ENCODE measurements at regions not wholly inside any gene's neighbourhood (a gene's known extent, or its start where the extent isn't known, plus 50 kb on each side); places are given as distances from the start of the nearest gene placed in this dataset.
"Not testable (repeated sequence)": the region's sequence is repeated elsewhere in the genome, so short reads cannot be mapped to it uniquely, and the experiment has no call there.

DNA sequence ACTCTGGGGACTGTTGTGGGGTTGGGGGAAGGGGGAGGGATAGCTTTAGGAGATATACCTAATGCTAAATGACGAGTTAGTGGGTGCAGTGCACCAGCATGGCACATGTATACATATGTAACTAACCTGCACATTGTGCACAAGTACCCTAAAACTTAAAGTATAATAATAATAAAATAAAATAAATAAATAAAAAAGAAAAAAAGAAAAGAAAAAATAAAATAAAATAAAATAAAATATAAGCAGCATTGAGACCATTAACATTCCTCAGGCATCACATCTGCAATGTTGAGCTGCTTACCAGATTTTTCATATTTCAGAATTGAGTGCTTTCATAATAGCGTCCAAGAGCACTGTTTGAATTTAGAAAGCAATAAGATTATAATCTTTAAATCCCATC is 263.2 kb upstream of the GJE1 start:
- H3K27ac Mint-ChIP-seq; H3K4me1 Mint-ChIP-seq; DNase-seq (ENCODE audit: low spot score in 2 of 2); H3K4me3 Mint-ChIP-seq; H3K9me3 Mint-ChIP-seq; ATAC-seq; H3K36me3 Mint-ChIP-seq: not testable (repeated sequence)

DNA sequence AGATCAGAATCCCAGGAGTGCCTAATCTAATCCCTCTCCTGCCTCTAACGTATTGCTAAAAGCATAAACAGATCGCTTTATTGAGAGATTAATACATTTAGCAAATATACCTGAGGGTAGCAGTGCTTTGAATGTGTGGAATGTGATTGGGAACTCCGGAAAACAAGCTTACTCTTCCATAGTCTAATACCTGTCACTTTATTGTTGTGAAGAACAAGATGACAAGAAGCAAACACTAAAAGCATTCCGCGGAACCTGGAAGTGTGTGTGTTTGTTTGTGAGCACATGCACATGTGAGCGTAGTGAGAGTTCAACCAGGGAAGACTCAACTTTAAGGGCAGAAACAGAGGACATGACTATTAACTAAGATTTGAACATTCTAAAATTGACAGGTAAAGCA is 265.0 kb upstream of the GJE1 start:
- Mint-ChIP-seq H3K4me1 (no peaks in the 10 kb centered on the region), H3K9me3 (peaks cover 3% of the 10 kb centered on the region), H3K4me3 (no peak overlapping the region), H3K27ac (no peak overlapping the region), H3K36me3 (no peaks in the 10 kb centered on the region)
- no peak for ATAC-seq
- no peak for DNase-seq (ENCODE audit: low spot score in 2 of 2)

DNA sequence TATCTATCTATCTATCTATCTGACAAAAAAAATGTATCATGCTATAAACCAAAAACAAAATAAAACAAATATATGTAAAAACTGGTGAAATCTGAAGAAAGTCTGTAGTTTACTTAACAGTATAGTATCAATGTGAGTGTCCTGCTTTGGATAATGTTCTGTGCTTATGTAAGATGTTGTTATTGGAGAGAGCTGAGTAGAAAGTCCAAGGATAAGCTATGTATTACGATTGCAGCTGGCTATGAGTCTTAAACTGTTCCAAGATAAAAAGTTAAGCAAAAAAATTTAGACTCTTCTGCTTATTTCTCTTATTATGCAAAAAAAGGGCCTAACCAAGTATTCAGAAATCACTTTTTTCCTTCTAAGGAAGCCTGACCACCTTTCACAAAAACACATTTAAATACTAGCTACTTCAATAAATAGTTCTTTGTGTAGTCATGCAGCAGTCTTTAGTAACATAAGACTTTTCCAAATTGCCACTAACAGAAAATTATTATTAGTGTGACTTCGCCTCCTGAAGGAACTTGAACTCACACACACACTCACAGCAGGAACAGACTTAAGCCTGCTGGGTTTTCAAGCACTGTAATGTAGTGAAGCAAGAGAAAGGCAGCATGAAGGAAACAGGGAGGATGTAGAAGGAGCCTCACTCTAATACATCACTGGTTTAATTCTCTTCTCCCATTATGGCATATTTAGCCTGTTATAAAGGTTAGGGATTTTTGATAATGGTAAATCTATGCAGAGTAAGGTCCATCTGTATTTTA is 265.8 kb upstream of the GJE1 start:
- H3K4me3 Mint-ChIP-seq, result no peak overlapping the region
- DNase-seq (ENCODE audit: low spot score in 2 of 2) (no peak), ATAC-seq (no peak)
- no peaks in the 10 kb centered on the region for H3K4me1 Mint-ChIP-seq
- H3K9me3 Mint-ChIP-seq, result peaks cover 3% of the 10 kb centered on the region
- no peak overlapping the region for H3K27ac Mint-ChIP-seq
- no peaks in the 10 kb centered on the region for H3K36me3 Mint-ChIP-seq

DNA sequence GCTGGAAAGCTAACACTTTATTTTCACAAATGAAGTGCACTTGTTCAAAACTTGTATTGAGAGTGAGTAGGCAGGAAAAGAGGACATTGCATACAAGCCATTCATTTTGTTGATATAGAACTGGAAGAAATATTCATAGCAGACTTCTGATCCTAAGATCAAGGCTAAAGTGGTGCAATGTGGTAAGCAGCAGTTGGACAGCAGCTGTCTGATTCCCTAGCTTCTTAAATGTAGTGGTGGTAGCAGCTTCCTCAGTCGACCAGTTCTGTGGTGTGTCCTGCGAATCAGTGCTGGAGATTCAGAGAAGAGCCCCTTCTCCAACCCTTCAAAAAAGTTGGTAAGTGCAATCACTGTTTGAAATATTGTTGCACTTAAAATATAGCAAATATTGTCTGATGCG is 281.7 kb upstream of the GJE1 start:
- DNase-seq (ENCODE audit: low spot score in 2 of 2) (no peak), ATAC-seq (no peak)
- Mint-ChIP-seq H3K27ac (no peak overlapping the region), H3K4me1 (peaks cover 30% of the 10 kb centered on the region), H3K4me3 (no peak overlapping the region), H3K36me3 (no peaks in the 10 kb centered on the region), H3K9me3 (no peaks in the 10 kb centered on the region)

DNA sequence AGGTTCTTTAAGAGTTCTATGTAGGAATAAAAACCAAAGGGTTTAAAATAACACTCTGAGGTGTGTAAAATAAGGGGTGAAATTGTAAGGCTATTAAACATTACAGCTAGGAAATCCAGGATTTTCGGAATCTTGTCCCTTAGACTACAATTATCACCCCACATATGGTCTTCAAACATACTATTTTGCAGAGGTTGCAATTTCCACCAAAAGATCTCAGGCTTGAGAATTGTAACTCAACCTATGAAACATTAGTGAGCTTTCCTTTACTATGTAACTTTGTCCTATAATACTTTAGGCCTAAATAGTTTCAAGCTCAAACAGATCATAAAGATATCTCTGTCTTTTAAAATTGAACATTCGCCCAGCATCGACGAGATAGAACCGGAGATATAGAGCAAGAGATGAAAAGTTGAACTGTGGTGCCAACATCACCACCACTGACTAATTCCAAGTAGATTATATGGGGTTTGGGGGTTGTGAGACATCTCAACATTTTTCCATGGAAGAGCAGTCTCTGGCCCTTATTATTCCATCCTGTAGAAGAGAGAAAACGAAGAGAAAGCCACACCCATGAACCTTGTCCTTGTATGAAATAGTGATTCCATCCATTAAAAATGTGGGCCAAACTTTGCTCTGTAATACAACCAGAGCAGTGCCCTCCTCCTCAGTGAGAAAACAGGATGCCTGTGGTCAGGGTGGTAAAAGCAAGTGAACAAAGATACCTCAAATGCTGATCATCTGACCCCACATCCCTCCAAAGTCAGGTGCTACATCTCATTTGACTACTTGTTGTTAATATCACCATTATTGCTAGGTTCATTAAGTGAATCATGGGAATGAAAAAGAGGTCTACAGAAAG is 284.5 kb upstream of the GJE1 start:
- DNase-seq (ENCODE audit: low spot score in 2 of 2) (peak in 1 of 2 donors; percentile 4), ATAC-seq (peak; percentile 99)
- H3K4me3 Mint-ChIP-seq, result peak overlapping the region; percentile 34
- H3K9me3 Mint-ChIP-seq, result peaks cover 4% of the 10 kb centered on the region
- no peaks in the 10 kb centered on the region for H3K36me3 Mint-ChIP-seq
- peak overlapping the region; percentile 65 for H3K27ac Mint-ChIP-seq
- H3K4me1 Mint-ChIP-seq, result peaks cover 32% of the 10 kb centered on the region

DNA sequence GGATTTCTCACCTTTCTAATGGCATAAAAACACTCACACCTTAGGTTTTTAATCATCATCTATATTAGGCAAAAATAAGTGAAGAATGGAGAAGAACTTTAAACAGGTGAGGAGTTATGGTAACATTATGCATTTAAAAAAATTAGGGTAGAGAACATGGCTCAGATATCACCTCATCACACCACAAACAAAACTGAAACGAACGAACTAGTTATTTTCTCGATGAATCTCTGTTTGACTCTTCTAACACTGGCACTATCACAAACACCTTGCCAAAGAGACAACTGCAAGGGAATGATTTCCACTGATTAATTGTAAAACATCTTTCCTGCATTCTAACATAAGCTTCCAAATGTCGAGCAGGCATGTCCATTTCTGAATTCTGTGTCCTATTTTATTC is 286.1 kb upstream of the GJE1 start:
- DNase-seq (ENCODE audit: low spot score in 2 of 2) (no peak), ATAC-seq (no peak)
- H3K4me3 Mint-ChIP-seq, result no peak overlapping the region
- no peaks in the 10 kb centered on the region for H3K36me3 Mint-ChIP-seq
- H3K9me3 Mint-ChIP-seq, result peaks cover 4% of the 10 kb centered on the region
- H3K4me1 Mint-ChIP-seq, result peaks cover 32% of the 10 kb centered on the region
- H3K27ac Mint-ChIP-seq, result no peak overlapping the region

DNA sequence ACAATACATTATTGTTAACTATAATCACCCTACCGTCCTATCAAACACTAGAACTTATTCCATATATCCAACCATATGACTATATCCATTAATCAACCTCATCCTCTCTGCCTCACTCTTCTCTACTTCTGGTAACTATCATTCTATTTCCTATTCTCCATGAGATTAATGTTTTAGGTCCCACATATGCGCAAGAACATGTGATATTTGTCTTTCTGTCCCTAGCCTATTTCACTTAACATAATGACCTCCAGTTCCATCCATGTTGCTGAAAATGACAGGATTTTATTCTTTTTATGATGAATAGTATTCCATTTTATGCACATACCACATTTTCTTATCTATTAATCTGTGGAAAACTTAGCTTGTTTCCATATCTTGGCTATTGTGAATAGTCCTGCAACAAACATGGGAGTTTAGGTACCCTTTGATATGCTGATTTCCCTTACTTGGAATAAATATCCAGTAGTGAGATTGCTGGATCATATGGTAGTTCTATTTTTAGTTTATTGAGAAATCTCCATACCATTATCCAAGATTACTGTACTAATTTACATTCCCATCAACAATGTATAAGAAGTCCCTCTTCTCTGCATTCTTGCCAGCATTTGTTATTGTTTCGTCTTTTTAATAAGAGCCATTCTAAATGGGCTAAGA is 289.4 kb upstream of the GJE1 start:
- no peak for DNase-seq (ENCODE audit: low spot score in 2 of 2)
- peaks cover 22% of the 10 kb centered on the region for H3K4me1 Mint-ChIP-seq
- H3K27ac Mint-ChIP-seq, result no peak overlapping the region
- ATAC-seq, result no peak
- no peak overlapping the region for H3K4me3 Mint-ChIP-seq
- no peaks in the 10 kb centered on the region for H3K36me3 Mint-ChIP-seq
- H3K9me3 Mint-ChIP-seq, result peaks cover 4% of the 10 kb centered on the region

DNA sequence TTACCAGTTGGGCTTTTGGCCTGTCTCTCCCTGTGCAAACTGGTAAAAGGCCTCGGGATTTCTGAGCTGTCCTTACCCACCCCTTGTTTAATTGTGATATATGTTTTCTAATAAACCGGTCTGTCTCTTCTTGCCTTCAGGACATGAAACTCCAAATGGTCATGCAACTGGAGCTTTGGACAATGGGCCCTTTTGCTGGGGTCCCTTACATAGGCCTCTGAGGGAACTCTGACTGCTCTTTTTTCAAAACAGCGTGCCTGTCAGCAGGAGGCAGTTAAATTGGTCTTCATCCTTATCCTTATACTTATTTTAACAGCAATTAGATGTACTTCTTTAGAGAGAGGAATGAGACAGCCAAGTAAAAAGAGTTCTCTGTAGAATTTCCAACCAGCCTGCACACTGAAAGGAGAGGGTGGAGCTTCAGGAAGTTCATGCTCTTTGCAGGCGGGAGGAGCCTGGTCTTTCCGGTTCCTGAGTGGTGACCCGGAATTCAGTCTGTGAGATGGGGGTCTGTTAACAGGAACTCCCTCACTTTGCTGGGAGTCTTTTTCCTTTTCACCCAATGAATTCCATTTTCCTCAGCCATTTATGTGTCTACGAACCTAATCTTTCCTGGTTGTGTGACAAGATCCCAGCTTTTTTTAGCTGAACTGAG is 299.6 kb upstream of the GJE1 start:
- ATAC-seq (no peak), DNase-seq (ENCODE audit: low spot score in 2 of 2) (no peak)
- Mint-ChIP-seq H3K4me1 (peaks cover 5% of the 10 kb centered on the region), H3K27ac (no peak overlapping the region), H3K9me3 (peaks cover 3% of the 10 kb centered on the region), H3K4me3 (no peak overlapping the region), H3K36me3 (no peaks in the 10 kb centered on the region)

DNA sequence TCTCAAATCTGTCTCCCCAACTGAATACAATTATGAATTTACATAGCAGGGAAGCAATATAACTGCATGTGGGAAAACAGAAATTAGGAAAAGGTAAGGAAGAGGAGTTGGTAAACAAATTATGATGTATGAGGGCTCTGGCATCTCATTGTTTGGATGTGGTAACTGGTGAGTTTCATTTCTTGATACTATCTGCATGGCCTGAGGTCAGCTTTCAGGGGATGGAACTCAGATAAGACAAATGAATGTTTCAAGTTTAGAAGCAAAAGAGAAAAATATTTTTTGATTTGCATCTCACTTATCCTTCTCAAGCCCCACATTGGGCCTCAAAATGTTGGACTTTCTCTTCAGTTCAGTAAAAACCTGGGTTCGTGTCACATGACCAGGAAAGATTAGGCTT is 302.2 kb upstream of the GJE1 start:
- peaks cover 5% of the 10 kb centered on the region for H3K4me1 Mint-ChIP-seq
- no peak overlapping the region for H3K4me3 Mint-ChIP-seq
- ATAC-seq (no peak), DNase-seq (ENCODE audit: low spot score in 2 of 2) (no peak)
- peaks cover 3% of the 10 kb centered on the region for H3K9me3 Mint-ChIP-seq
- no peak overlapping the region for H3K27ac Mint-ChIP-seq
- H3K36me3 Mint-ChIP-seq, result no peaks in the 10 kb centered on the region

DNA sequence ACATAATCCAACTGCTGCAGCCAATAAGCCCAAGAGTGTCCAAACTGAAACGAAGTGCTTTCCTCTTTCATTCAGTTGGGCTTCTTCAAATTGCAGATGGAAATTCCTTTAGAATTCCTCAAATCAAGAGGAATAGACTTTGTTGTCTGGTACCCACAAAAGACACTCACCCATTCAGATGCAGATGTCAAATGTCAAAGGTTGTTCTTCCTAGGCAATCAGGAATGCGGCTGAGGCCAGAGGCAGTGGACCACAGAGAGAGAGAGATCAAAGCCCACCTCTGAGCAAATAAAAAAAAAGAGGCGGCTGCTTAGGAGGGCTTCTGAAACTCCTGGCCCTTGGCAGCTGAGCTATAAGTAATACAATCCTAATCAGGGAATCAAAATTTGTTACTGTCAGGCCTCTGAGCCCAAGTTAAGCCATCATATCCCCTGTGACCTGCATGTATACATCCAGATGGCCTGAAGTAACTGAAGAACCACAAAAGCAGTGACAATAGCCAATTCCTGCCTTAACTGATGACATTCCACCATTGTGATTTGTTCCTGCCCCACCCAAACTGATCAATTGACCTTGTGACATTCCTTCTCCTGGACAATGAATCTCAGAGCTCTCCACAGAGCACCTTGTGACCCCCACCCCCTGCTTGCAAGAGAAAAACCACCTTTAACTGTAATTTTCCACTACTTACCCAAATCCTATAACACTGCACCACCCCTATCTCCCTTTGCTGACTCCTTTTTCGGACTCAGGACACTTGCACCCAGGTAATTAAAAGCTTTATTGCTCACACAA is 303.0 kb upstream of the GJE1 start:
- no peak overlapping the region for H3K27ac Mint-ChIP-seq
- H3K9me3 Mint-ChIP-seq, result peaks cover 3% of the 10 kb centered on the region
- H3K4me1 Mint-ChIP-seq, result peaks cover 5% of the 10 kb centered on the region
- no peak for ATAC-seq
- H3K4me3 Mint-ChIP-seq, result no peak overlapping the region
- no peaks in the 10 kb centered on the region for H3K36me3 Mint-ChIP-seq
- no peak for DNase-seq (ENCODE audit: low spot score in 2 of 2)

DNA sequence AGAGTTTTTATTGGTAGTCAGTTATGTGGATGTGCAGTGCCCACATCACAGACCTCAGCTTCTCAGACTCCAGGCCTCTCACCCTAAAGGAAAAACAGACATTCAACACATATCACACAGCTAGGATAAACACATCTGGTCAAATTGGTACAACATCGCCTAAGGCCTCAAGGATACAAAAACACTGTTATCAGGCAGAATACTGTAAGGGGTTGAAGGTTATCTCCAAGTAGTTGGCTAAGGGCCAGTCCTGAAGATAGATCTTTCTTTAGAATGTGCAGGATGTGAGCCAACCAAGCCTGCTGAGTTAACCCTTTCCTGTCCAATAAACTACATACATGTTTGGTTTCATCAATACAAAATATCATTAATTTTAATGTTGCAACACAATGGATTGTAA is 308.4 kb upstream of the GJE1 start:
- Mint-ChIP-seq H3K4me3 (no peak overlapping the region), H3K4me1 (no peaks in the 10 kb centered on the region), H3K36me3 (no peaks in the 10 kb centered on the region), H3K27ac (no peak overlapping the region), H3K9me3 (no peaks in the 10 kb centered on the region)
- DNase-seq (ENCODE audit: low spot score in 2 of 2), result no peak
- no peak for ATAC-seq

DNA sequence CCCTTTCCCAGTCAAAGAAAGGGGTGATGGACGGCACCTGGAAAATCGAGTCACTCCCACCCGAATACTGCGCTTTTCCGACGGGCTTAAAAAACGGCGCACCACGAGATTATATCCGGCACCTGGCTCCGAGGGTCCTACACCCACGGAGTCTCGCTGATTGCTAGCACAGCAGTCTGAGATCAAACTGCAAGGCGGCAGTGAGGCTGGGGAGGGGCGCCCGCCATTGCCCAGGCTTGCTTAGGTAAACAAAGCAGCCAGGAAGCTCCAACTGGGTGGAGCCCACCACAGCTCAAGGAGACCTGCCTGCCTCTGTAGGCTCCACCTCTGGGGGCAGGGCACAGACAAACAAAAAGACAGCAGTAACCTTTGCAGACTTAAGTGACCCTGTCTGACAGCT is 317.7 kb upstream of the GJE1 start:
- H3K4me3 Mint-ChIP-seq; H3K4me1 Mint-ChIP-seq; ATAC-seq; H3K27ac Mint-ChIP-seq; DNase-seq (ENCODE audit: low spot score in 2 of 2); H3K9me3 Mint-ChIP-seq; H3K36me3 Mint-ChIP-seq: not testable (repeated sequence)

DNA sequence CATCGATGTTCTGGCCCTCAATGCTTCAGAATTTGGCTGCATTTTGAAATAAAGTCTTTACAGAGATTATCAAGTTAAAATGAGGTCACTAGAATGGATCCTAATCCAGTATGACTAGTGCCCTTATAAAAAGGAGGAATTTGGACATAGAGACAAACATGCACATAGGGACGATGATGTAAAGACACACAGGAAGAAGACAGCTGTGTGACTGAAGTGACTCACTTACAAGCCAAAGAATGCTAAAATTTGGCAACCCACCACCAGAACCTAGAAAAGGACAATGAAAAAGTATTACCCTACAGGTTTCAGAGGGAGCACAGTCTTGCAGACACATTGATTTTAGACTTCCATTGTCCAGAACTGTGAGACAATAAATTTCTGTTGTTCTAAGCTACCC is 322.8 kb upstream of the GJE1 start:
- Mint-ChIP-seq H3K27ac (no peak overlapping the region), H3K4me3 (no peak overlapping the region), H3K4me1 (no peaks in the 10 kb centered on the region), H3K36me3 (no peaks in the 10 kb centered on the region), H3K9me3 (no peaks in the 10 kb centered on the region)
- no peak for DNase-seq (ENCODE audit: low spot score in 2 of 2)
- ATAC-seq, result no peak

DNA sequence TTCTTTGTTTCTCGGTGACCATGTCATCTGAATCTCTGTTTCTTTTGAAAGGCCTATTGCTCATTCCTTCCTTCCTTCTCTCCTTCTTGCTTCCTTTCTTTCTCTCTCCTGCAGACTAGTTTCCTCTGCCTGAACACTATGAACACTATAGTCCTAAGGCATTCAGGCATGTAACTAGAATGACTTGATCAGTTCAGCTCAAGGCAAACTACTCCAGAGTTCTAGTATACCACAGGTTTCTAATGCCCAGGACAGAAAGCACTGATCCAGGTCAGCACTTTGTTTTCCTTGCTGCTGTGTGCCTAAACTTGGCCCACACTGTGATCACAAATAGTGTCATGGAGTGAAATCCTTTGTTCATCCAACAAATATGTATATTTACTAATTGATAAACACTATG is 324.1 kb upstream of the GJE1 start:
- no peak overlapping the region for H3K4me3 Mint-ChIP-seq

DNA sequence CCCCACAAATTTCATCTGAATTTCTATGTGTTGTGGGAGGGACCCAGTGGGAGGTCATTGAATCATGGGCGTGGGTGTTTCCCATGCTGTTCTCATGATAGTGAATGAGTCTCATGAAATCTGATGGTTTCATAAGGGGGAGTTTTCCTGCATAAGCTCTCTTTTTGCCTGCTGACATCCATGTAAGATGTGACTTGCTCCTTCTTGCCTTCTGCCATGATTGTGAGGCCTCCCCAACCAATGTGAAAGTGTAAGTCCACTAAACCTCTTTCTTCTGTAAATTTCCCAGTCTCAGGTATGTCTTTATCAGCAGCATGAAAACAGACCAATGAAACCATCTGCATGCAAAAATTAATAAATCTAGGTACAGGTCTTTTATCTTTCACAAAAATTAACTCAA is 331.8 kb upstream of the GJE1 start:
- H3K4me1 Mint-ChIP-seq; DNase-seq (ENCODE audit: low spot score in 2 of 2); H3K9me3 Mint-ChIP-seq; H3K36me3 Mint-ChIP-seq; ATAC-seq; H3K27ac Mint-ChIP-seq; H3K4me3 Mint-ChIP-seq: not testable (repeated sequence)

More for the DNA sequence above, 324.1 kb upstream of the GJE1 start:
- DNase-seq (ENCODE audit: low spot score in 2 of 2) (no peak), ATAC-seq (no peak)
- H3K4me1 Mint-ChIP-seq, result no peaks in the 10 kb centered on the region
- H3K9me3 Mint-ChIP-seq, result no peaks in the 10 kb centered on the region
- no peaks in the 10 kb centered on the region for H3K36me3 Mint-ChIP-seq
- no peak overlapping the region for H3K27ac Mint-ChIP-seq
